H1 (cell line): ENCODE measurements at regions not wholly inside any gene's neighbourhood (a gene's known extent, or its start where the extent isn't known, plus 50 kb on each side); places are given as distances from the start of the nearest gene placed in this dataset.

Experiments
- BRCA1 ChIP-seq: IDR thresholded peaks from 2 replicates; pipeline ENCODE4 v1.6.1; 2012; ENCODE audit warnings: low read depth, low read length, improper control_type of control experiment
- CTCF ChIP-seq, 3 experiments: IDR thresholded peaks; 1 replicate in 2 of 3; 2 replicates in 1 of 3; pipeline versions ENCODE4 v1.5.1 to v1.6.1; 2011; ENCODE audit warnings: low read length in 3 of 3, mild to moderate bottlenecking in 3 of 3, inconsistent platforms in 2 of 3, low read depth in 1 of 3, moderate library complexity in 1 of 3; ENCODE audit not compliant: insufficient read depth in 1 of 3; ENCODE audit errors: control extremely low read depth in 1 of 3
- RAD21 ChIP-seq, 2 experiments: IDR thresholded peaks in 1 of 2; conservative IDR thresholded peaks in 1 of 2; 2 replicates each; pipeline ENCODE4 v1.6.1; 2011; ENCODE audit warnings: low read depth in 2 of 2, low read length in 2 of 2, improper control_type of control experiment in 1 of 2, inconsistent platforms in 1 of 2, mild to moderate bottlenecking in 1 of 2, moderate library complexity in 1 of 2
- TF ChIP-seq, protein P1 (sequence below): IDR thresholded peaks from 2 replicates; pipeline ENCODE4 v1.6.1; 2012; ENCODE audit warnings: low read length, inconsistent platforms

GRCh38 chr1:90340606-90341005 is 345.7 kb downstream of the ZNF326 start (continued):
- TF ChIP-seq CTCF (IDR thresholded peaks at IDR 0.05; ENCODE audit: control extremely low read depth in 1 of 3, insufficient read depth in 1 of 3, low read depth in 1 of 3, low read length in 3 of 3), result no peak
- TF ChIP-seq, protein P1, sequence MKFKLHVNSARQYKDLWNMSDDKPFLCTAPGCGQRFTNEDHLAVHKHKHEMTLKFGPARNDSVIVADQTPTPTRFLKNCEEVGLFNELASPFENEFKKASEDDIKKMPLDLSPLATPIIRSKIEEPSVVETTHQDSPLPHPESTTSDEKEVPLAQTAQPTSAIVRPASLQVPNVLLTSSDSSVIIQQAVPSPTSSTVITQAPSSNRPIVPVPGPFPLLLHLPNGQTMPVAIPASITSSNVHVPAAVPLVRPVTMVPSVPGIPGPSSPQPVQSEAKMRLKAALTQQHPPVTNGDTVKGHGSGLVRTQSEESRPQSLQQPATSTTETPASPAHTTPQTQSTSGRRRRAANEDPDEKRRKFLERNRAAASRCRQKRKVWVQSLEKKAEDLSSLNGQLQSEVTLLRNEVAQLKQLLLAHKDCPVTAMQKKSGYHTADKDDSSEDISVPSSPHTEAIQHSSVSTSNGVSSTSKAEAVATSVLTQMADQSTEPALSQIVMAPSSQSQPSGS, result no peak
- no peak for TF ChIP-seq BRCA1
- TF ChIP-seq RAD21 (IDR thresholded peaks at IDR 0.05 in 1 of 2, conservative IDR thresholded peaks at IDR 0.05 in 1 of 2; ENCODE audit: low read depth in 2 of 2, low read length in 2 of 2), result no peak
- TF ChIP-seq, all 59 proteins: peak for 0
